ENCODE measurements at regions not wholly inside any gene's neighbourhood (a gene's known extent, or its start where the extent isn't known, plus 50 kb on each side); places are given as distances from the start of the nearest gene placed in this dataset.
"Not testable (repeated sequence)": the region's sequence is repeated elsewhere in the genome, so short reads cannot be mapped to it uniquely, and the experiment has no call there.

GRCh38 chr20:47927944-47928343, 142.7 kb upstream of the SULF2 start:
- DNase-seq, result peak; percentile 34

GRCh38 chr20:47927385-47927851, 142.1 kb upstream of the SULF2 start:
- DNase-seq, result no peak

- DNase-seq, result no peak
These were observed 141.4 kb upstream of the SULF2 start for GRCh38 chr20:47926731-47927130.

- no peak for DNase-seq
These were observed 140.3 kb upstream of the SULF2 start for GRCh38 chr20:47925593-47925992.

- no peak for DNase-seq
These were observed 137.0 kb upstream of the SULF2 start for GRCh38 chr20:47922269-47922668.

GRCh38 chr20:47921829-47922228, 136.5 kb upstream of the SULF2 start:
- not testable (repeated sequence) for DNase-seq

GRCh38 chr20:47921408-47921807, 136.1 kb upstream of the SULF2 start:
- DNase-seq, result no peak

- no peak for DNase-seq
These were observed 132.3 kb upstream of the SULF2 start for GRCh38 chr20:47917549-47918070.

- no peak for DNase-seq
These were observed 130.2 kb upstream of the SULF2 start for GRCh38 chr20:47915495-47915894.

GRCh38 chr20:47914792-47915191, 129.5 kb upstream of the SULF2 start:
- DNase-seq, result no peak

GRCh38 chr20:47912786-47913501, 127.7 kb upstream of the SULF2 start:
- DNase-seq, result not testable (repeated sequence)

GRCh38 chr20:47912165-47912564, 126.9 kb upstream of the SULF2 start:
- DNase-seq, result not testable (repeated sequence)

GRCh38 chr20:47909696-47910369, 124.6 kb upstream of the SULF2 start:
- not testable (repeated sequence) for DNase-seq

GRCh38 chr20:47908361-47909035, 123.2 kb upstream of the SULF2 start:
- DNase-seq, result not testable (repeated sequence)

GRCh38 chr20:47907951-47908350, 122.7 kb upstream of the SULF2 start:
- not testable (repeated sequence) for DNase-seq

- peak; percentile 66 for DNase-seq
These were observed 121.9 kb upstream of the SULF2 start for GRCh38 chr20:47907031-47907675.

- no peak for DNase-seq
These were observed 121.0 kb upstream of the SULF2 start for GRCh38 chr20:47906348-47906660.

- no peak for DNase-seq
These were observed 120.5 kb upstream of the SULF2 start for GRCh38 chr20:47905628-47906347.

GRCh38 chr20:47903009-47903408, 117.7 kb upstream of the SULF2 start:
- not testable (repeated sequence) for DNase-seq

GRCh38 chr20:47899313-47899712, 114.0 kb upstream of the SULF2 start:
- not testable (repeated sequence) for DNase-seq

- no peak for DNase-seq
These were observed 112.2 kb upstream of the SULF2 start for GRCh38 chr20:47897461-47897860.

GRCh38 chr20:47892681-47893080, 107.4 kb upstream of the SULF2 start:
- DNase-seq, result not testable (repeated sequence)
